HepG2 (cell line): ENCODE measurements at regions not wholly inside any gene's neighbourhood (a gene's known extent, or its start where the extent isn't known, plus 50 kb on each side); places are given as distances from the start of the nearest gene placed in this dataset.

Experiments
- FOSL2 ChIP-seq: sonication (generic); formaldehyde crosslinking; IDR thresholded peaks from 2 replicates; pipeline ENCODE4 v1.4.0; 2020; ENCODE audit warnings: missing genetic modification reagents
- HNRNPLL ChIP-seq: fragments of 200-400 bp; formaldehyde crosslinking; IDR thresholded peaks from 2 replicates; pipeline ENCODE4 v1.6.1; 2017; ENCODE audit warnings: mild to moderate bottlenecking, low read depth, low read length; ENCODE audit not compliant: poor library complexity, severe bottlenecking
- KDM2A ChIP-seq: sonication (generic); formaldehyde crosslinking; IDR thresholded peaks from 2 replicates; pipeline ENCODE4 v1.4.0; 2020; ENCODE audit warnings: low read depth, missing genetic modification reagents, borderline replicate concordance
- KDM3A ChIP-seq: IDR thresholded peaks from 2 replicates; pipeline ENCODE4 v1.6.1; 2018; ENCODE audit warnings: low read depth, missing compliant biosample characterization
- KDM5B ChIP-seq: sonication (generic); formaldehyde crosslinking; IDR thresholded peaks from 2 replicates; pipeline ENCODE4 v1.4.0; 2020; ENCODE audit warnings: missing genetic modification reagents, mild to moderate bottlenecking, borderline replicate concordance
- SP1 ChIP-seq, 2 experiments: fragments of 450-650 bp in 1 of 2; sonication (generic) in 1 of 2; formaldehyde crosslinking in 1 of 2; IDR thresholded peaks; 2 replicates each; pipeline versions ENCODE4 v1.4.0 to v1.6.1; 2016 to 2020; ENCODE audit warnings: missing genetic modification reagents in 1 of 2
- SPEN ChIP-seq: sonication (generic); formaldehyde crosslinking; IDR thresholded peaks from 2 replicates; pipeline ENCODE4 v1.5.1; 2020; ENCODE audit warnings: low read depth, mild to moderate bottlenecking, missing genetic modification reagents
- XRCC5 ChIP-seq: fragments of 200-400 bp; formaldehyde crosslinking; optimal IDR thresholded peaks from 2 replicates; pipeline ENCODE3; 2017; ENCODE audit warnings: mild to moderate bottlenecking, low read length
- TF ChIP-seq, protein P1 (sequence below): sonication (generic); formaldehyde crosslinking; IDR thresholded peaks from one replicate; pipeline ENCODE4 v1.5.1; 2020; ENCODE audit warnings: mild to moderate bottlenecking, missing genetic modification reagents; ENCODE audit errors: not compliant biosample characterization
- TF ChIP-seq, protein P2 (sequence below): sonication (generic); IDR thresholded peaks from 2 replicates; pipeline ENCODE4 v1.6.1; 2016; ENCODE audit warnings: low read depth, borderline replicate concordance
- TF ChIP-seq, protein P3 (sequence below), 2 experiments: sonication (generic) in 1 of 2; formaldehyde crosslinking in 1 of 2; IDR thresholded peaks; 2 replicates each; pipeline versions ENCODE4 v1.4.0 to v1.6.1; 2018 to 2020; ENCODE audit warnings: missing genetic modification reagents in 2 of 2, borderline replicate concordance in 1 of 2, low read depth in 1 of 2, mild to moderate bottlenecking in 1 of 2, missing biosample characterization in 1 of 2
- TF ChIP-seq, protein P4 (sequence below): sonication (generic); formaldehyde crosslinking; IDR thresholded peaks from 2 replicates; pipeline ENCODE4 v1.8.1; 2023; ENCODE audit warnings: missing genetic modification reagents, mild to moderate bottlenecking, borderline replicate concordance
- TF ChIP-seq, protein P5 (sequence below): sonication (generic); formaldehyde crosslinking; IDR thresholded peaks from 2 replicates; pipeline ENCODE4 v1.5.1; 2020; ENCODE audit warnings: mild to moderate bottlenecking, moderate library complexity, missing genetic modification reagents

DNA sequence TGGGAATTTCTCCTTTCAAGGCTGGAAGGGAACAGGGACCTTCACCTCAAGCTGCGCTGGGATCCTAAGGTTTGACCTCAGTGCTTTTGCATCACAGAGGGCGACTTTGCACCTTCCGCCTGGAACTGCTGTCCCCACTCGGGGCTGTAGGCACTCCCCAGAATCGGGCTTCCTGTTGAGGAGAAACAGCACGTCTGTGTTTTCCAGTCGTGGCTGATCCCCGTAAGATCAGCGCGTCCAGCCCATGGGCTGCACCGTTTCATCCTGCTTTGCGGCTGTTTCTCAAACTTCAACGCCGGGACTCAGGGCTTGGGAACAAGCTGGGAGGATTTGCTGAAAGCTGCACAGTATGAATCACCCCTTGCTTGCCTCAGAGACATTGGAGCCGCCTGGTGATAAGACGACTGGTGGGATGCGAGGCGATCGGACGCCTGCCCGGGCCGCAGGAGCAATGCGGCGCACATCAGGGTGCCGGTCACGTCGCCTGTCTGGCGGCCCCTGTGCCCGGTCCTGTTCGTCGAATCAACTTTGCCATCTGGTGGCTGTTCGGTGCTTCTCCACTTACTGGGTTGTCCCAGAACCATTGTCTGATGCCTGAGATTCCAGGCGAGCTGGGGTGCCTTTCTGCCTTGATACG lies 53.6 kb upstream of the FRMD1 start (continued):
- TF ChIP-seq, protein P1, sequence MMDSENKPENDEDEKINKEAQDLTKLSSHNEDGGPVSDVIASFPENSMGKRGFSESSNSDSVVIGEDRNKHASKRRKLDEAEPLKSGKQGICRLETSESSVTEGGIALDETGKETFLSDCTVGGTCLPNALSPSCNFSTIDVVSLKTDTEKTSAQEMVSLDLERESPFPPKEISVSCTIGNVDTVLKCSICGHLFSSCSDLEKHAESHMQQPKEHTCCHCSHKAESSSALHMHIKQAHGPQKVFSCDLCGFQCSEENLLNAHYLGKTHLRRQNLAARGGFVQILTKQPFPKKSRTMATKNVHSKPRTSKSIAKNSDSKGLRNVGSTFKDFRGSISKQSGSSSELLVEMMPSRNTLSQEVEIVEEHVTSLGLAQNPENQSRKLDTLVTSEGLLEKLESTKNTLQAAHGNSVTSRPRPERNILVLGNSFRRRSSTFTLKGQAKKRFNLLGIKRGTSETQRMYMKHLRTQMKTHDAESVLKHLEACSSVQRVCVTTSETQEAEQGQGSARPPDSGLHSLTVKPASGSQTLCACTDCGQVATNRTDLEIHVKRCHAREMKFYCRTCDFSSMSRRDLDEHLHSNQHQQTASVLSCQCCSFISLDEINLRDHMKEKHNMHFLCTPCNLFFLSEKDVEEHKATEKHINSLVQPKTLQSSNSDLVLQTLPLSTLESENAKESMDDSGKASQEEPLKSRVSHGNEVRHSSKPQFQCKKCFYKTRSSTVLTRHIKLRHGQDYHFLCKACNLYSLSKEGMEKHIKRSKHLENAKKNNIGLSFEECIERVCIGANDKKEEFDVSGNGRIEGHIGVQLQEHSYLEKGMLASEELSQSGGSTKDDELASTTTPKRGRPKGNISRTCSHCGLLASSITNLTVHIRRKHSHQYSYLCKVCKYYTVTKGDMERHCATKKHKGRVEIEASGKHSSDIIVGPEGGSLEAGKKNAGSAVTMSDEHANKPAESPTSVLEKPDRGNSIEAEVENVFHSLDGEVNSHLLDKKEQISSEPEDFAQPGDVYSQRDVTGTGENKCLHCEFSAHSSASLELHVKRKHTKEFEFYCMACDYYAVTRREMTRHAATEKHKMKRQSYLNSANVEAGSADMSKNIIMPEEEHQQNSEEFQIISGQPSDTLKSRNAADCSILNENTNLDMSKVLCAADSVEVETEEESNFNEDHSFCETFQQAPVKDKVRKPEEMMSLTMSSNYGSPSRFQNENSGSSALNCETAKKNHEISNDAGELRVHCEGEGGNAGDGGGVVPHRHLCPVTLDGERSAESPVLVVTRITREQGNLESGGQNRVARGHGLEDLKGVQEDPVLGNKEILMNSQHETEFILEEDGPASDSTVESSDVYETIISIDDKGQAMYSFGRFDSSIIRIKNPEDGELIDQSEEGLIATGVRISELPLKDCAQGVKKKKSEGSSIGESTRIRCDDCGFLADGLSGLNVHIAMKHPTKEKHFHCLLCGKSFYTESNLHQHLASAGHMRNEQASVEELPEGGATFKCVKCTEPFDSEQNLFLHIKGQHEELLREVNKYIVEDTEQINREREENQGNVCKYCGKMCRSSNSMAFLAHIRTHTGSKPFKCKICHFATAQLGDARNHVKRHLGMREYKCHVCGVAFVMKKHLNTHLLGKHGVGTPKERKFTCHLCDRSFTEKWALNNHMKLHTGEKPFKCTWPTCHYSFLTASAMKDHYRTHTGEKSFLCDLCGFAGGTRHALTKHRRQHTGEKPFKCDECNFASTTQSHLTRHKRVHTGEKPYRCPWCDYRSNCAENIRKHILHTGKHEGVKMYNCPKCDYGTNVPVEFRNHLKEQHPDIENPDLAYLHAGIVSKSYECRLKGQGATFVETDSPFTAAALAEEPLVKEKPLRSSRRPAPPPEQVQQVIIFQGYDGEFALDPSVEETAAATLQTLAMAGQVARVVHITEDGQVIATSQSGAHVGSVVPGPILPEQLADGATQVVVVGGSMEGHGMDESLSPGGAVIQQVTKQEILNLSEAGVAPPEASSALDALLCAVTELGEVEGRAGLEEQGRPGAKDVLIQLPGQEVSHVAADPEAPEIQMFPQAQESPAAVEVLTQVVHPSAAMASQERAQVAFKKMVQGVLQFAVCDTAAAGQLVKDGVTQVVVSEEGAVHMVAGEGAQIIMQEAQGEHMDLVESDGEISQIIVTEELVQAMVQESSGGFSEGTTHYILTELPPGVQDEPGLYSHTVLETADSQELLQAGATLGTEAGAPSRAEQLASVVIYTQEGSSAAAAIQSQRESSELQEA (CRISPR knock-in tag) = peak; percentile 20
- peak; percentile 19; the same call in 1 of the 2 replicates for TF ChIP-seq KDM2A (CRISPR knock-in tag)
- TF ChIP-seq, protein P2, sequence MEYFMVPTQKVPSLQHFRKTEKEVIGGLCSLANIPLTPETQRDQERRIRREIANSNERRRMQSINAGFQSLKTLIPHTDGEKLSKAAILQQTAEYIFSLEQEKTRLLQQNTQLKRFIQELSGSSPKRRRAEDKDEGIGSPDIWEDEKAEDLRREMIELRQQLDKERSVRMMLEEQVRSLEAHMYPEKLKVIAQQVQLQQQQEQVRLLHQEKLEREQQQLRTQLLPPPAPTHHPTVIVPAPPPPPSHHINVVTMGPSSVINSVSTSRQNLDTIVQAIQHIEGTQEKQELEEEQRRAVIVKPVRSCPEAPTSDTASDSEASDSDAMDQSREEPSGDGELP = peak; percentile 14; the same call in 1 of the 2 replicates
- TF ChIP-seq HNRNPLL = peak; percentile 36
- TF ChIP-seq KDM3A = no peak
- peak; percentile 13; the same call in 1 of the 2 replicates for TF ChIP-seq FOSL2 (CRISPR knock-in tag)
- TF ChIP-seq XRCC5 = peak; percentile 81
- TF ChIP-seq, protein P3, sequence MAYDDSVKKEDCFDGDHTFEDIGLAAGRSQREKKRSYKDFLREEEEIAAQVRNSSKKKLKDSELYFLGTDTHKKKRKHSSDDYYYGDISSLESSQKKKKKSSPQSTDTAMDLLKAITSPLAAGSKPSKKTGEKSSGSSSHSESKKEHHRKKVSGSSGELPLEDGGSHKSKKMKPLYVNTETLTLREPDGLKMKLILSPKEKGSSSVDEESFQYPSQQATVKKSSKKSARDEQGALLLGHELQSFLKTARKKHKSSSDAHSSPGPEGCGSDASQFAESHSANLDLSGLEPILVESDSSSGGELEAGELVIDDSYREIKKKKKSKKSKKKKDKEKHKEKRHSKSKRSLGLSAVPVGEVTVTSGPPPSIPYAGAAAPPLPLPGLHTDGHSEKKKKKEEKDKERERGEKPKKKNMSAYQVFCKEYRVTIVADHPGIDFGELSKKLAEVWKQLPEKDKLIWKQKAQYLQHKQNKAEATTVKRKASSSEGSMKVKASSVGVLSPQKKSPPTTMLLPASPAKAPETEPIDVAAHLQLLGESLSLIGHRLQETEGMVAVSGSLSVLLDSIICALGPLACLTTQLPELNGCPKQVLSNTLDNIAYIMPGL (CRISPR knock-in tag; IDR thresholded peaks at IDR 0.05; ENCODE audit: borderline replicate concordance in 1 of 2, low read depth in 1 of 2) = 0 out of 4 replicates have a peak, but pooled peaks of 1 of the 2 experiments have one; percentile 30
- TF ChIP-seq, protein P4, sequence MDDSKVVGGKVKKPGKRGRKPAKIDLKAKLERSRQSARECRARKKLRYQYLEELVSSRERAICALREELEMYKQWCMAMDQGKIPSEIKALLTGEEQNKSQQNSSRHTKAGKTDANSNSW (CRISPR knock-in tag) = no peak
- TF ChIP-seq SP1 (IDR thresholded peaks at IDR 0.05) = no peak
- no peak for TF ChIP-seq SP1 (CRISPR knock-in tag; IDR thresholded peaks at IDR 0.05)
- TF ChIP-seq, protein P5, sequence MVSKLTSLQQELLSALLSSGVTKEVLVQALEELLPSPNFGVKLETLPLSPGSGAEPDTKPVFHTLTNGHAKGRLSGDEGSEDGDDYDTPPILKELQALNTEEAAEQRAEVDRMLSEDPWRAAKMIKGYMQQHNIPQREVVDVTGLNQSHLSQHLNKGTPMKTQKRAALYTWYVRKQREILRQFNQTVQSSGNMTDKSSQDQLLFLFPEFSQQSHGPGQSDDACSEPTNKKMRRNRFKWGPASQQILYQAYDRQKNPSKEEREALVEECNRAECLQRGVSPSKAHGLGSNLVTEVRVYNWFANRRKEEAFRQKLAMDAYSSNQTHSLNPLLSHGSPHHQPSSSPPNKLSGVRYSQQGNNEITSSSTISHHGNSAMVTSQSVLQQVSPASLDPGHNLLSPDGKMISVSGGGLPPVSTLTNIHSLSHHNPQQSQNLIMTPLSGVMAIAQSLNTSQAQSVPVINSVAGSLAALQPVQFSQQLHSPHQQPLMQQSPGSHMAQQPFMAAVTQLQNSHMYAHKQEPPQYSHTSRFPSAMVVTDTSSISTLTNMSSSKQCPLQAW (CRISPR knock-in tag) = 0 out of 2 replicates have a peak, but pooled peaks have one; percentile 13
- peak; percentile 54; the same call in 1 of the 2 replicates for TF ChIP-seq SPEN
- TF ChIP-seq KDM5B (CRISPR knock-in tag) = 0 out of 2 replicates have a peak, but pooled peaks have one; percentile 35
